ENCODE measurements at regions not wholly inside any gene's neighbourhood (a gene's known extent, or its start where the extent isn't known, plus 50 kb on each side); places are given as distances from the start of the nearest gene placed in this dataset.

DNA sequence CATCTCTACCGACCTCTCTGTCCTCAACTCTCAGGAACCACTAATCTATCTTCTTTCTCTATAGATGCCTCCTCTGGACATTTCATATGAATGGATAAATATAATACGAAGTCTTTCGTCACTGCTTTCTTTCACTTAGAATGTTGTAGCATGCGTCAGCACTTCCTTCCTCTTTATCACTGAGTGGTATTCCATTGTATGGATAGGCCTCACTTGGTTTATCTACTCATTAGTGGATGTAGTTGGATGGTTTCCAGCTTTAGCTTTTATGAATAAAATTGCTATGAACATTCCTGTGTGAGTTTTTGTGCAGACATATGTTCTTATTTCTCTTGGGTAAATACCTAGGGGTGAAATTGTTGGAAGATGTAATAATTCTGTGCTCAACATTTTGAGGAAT is 528.2 kb upstream of the FAT1 start:
- no peak overlapping the region for H3K27ac Mint-ChIP-seq
- H3K27me3 Mint-ChIP-seq (ENCODE audit: insufficient read depth) = no peaks in the 10 kb centered on the region; the same call in 1 of the 2 replicates
- H3K4me1 Mint-ChIP-seq (ENCODE audit: low read depth) = peaks cover 25% of the 10 kb centered on the region
- no peak for DNase-seq
- no peak overlapping the region for H3K4me3 Mint-ChIP-seq
- TF ChIP-seq, protein P1, sequence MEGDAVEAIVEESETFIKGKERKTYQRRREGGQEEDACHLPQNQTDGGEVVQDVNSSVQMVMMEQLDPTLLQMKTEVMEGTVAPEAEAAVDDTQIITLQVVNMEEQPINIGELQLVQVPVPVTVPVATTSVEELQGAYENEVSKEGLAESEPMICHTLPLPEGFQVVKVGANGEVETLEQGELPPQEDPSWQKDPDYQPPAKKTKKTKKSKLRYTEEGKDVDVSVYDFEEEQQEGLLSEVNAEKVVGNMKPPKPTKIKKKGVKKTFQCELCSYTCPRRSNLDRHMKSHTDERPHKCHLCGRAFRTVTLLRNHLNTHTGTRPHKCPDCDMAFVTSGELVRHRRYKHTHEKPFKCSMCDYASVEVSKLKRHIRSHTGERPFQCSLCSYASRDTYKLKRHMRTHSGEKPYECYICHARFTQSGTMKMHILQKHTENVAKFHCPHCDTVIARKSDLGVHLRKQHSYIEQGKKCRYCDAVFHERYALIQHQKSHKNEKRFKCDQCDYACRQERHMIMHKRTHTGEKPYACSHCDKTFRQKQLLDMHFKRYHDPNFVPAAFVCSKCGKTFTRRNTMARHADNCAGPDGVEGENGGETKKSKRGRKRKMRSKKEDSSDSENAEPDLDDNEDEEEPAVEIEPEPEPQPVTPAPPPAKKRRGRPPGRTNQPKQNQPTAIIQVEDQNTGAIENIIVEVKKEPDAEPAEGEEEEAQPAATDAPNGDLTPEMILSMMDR (IDR thresholded peaks at IDR 0.05) = no peak
- no peaks in the 10 kb centered on the region for H3K9me3 Mint-ChIP-seq
- no peaks in the 10 kb centered on the region for H3K36me3 Mint-ChIP-seq (ENCODE audit: low read depth)

DNA sequence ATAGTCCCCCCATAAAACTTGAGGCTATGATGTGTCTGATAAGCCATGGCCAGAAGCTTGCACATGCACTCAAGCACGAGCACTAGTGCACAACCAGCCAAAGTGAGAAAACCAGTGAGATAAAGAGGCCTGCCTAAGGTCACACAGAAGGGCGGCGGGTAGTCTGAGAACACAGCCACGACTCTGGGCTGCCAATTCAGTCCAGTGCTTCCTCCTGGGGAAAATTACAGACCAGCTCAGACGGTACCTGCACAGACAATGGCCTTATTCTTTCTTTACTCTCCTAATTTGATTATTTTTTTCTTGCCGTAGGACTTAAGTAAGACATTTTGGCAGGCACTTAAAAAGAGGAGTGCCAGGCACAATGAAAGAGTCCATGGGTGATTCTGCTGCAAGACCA is 533.2 kb upstream of the FAT1 start:
- TF ChIP-seq, protein P1 (IDR thresholded peaks at IDR 0.05) = no peak
- Mint-ChIP-seq H3K4me3 (no peak overlapping the region), H3K27ac (no peak overlapping the region), H3K4me1 (ENCODE audit: low read depth) (peaks cover 14% of the 10 kb centered on the region), H3K27me3 (ENCODE audit: insufficient read depth) (no peaks in the 10 kb centered on the region), H3K9me3 (no peaks in the 10 kb centered on the region), H3K36me3 (ENCODE audit: low read depth) (no peaks in the 10 kb centered on the region)
- no peak for DNase-seq

DNA sequence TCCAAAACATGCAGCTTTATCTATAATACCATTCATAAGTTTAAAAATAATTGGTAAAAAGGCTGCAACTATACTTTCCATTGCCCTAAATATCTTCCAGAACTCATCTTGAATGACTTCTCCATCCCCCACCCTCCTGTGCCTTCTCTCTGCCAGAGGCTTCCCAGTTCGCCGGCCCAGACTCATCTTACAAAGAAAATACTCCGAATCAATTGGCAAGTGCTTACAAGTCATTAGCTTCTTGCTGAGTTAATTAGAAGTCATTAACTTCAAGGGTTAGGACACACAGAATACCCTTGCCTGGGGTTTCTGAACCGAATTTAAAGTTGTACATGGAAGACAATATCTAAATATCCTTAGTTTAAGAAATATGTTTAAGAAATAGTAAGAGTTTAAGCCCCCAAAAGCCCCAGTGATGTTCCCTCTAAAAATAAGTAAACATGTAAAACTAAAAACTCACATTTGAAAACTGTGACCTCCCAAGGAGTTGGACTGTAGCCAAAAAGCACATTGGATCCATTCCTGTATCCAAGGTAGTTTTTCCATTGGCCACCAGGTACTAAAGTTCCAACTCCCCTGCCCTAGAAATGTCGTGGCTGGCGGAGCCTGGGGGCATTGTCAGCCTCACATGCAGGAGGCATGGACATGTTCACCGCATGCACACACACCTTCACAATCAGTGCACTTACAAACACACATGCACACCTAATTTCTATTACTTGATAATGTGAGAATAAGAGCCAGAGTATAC is 535.2 kb upstream of the FAT1 start:
- Mint-ChIP-seq H3K36me3 (ENCODE audit: low read depth) (no peaks in the 10 kb centered on the region), H3K27ac (no peak overlapping the region), H3K4me1 (ENCODE audit: low read depth) (peaks cover 19% of the 10 kb centered on the region), H3K27me3 (ENCODE audit: insufficient read depth) (no peaks in the 10 kb centered on the region), H3K9me3 (no peaks in the 10 kb centered on the region), H3K4me3 (no peak overlapping the region)
- no peak for DNase-seq
- TF ChIP-seq, protein P1 (IDR thresholded peaks at IDR 0.05) = no peak

GRCh38 chr4:187268940-187269339 is 545.3 kb upstream of the FAT1 start:
- TF ChIP-seq, protein P1 (IDR thresholded peaks at IDR 0.05) = no peak
- H3K9me3 Mint-ChIP-seq = no peaks in the 10 kb centered on the region
- H3K27ac Mint-ChIP-seq = peak overlapping the region; percentile 28; the same call in 1 of the 2 replicates
- H3K27me3 Mint-ChIP-seq (ENCODE audit: insufficient read depth) = no peaks in the 10 kb centered on the region
- no peaks in the 10 kb centered on the region for H3K36me3 Mint-ChIP-seq (ENCODE audit: low read depth)
- H3K4me3 Mint-ChIP-seq = no peak overlapping the region
- peaks cover 16% of the 10 kb centered on the region for H3K4me1 Mint-ChIP-seq (ENCODE audit: low read depth)
- DNase-seq = peak; percentile 59

GRCh38 chr4:187270154-187270553 is 546.5 kb upstream of the FAT1 start:
- H3K4me1 Mint-ChIP-seq (ENCODE audit: low read depth) = peaks cover 12% of the 10 kb centered on the region
- H3K27me3 Mint-ChIP-seq (ENCODE audit: insufficient read depth) = no peaks in the 10 kb centered on the region
- DNase-seq = no peak
- TF ChIP-seq, protein P1 (IDR thresholded peaks at IDR 0.05) = no peak
- H3K36me3 Mint-ChIP-seq (ENCODE audit: low read depth) = no peaks in the 10 kb centered on the region
- no peaks in the 10 kb centered on the region for H3K9me3 Mint-ChIP-seq
- H3K27ac Mint-ChIP-seq = no peak overlapping the region
- H3K4me3 Mint-ChIP-seq = no peak overlapping the region

Measured in HFFc6 (cell line).